HCT116 (cell line): ENCODE measurements at regions not wholly inside any gene's neighbourhood (a gene's known extent, or its start where the extent isn't known, plus 50 kb on each side); places are given as distances from the start of the nearest gene placed in this dataset.

ENCODE experiments used
- ATAC-seq: fragments of 200-7000 bp; cut with Tn5 transposase; 2 replicates; pipeline ENCODE4 v1.9.1; 2020; ENCODE audit warnings: mild to moderate bottlenecking, moderate library complexity
- BruUV-seq: library from RNA; stranded (reverse); fragments of 400-500 nt; replicated peaks from 2 replicates; lab custom pipeline; 2021; lab: Mats Ljungman, UMichigan
- CTCF ChIA-PET: fragments of 300-600 bp; sonication (Branson Sonifier 250); formaldehyde crosslinking; loops from one replicate; lab custom pipeline; 2021; ENCODE audit warnings: antibody characterized with exemption; lab: Charles Lee
- POLR2A ChIA-PET: fragments of 300-600, 350-600 bp; sonication (Branson Sonifier 250); formaldehyde crosslinking; loops from one replicate; lab custom pipeline; 2021; ENCODE audit warnings: antibody characterized with exemption; lab: Charles Lee
- RAD21 ChIA-PET, 2 experiments: fragments of 300-600 bp; sonication (Branson Sonifier 250); formaldehyde crosslinking; loops; one replicate each; lab custom pipeline; 2023; ENCODE audit warnings: low total read pairs in 2 of 2; ENCODE audit not compliant: uncharacterized antibody in 2 of 2, unreplicated experiment in 2 of 2, low non-redundant PET in 1 of 2; lab: Charles Lee
- DNase-seq: peaks from one replicate; pipeline ENCODE4 v3.0.0-alpha.2; 2010; ENCODE audit warnings: low read depth, low spot score
- H2AFZ ChIP-seq: fragments of 200-600 bp; shearing (Covaris generic), sonication (generic); 2 replicates; pipeline ENCODE4 v1.6.1; 2017; ENCODE audit warnings: low read depth, mixed run types, mixed read lengths, antibody characterized with exemption, low read length; ENCODE audit not compliant: poor library complexity, severe bottlenecking
- H3K27ac ChIP-seq: 2 replicates; pipeline ENCODE4 v1.5.1; 2012; ENCODE audit warnings: low read depth, low read length
- H3K27me3 ChIP-seq: fragments of 200-600 bp; sonication (generic); 2 replicates; pipeline ENCODE4 v1.6.1; 2016; ENCODE audit warnings: mixed run types, low read length, mixed read lengths; ENCODE audit not compliant: insufficient read depth
- H3K36me3 ChIP-seq, 2 experiments: fragments of 200-500 bp in 1 of 2; fragments of 200-600 bp in 1 of 2; sonication (Bioruptor generic) in 1 of 2; sonication (generic) in 1 of 2; 2 replicates each; pipeline versions ENCODE4 v1.5.1 to v1.6.1; 2014 to 2016; ENCODE audit warnings: low read length in 2 of 2, inconsistent platforms in 1 of 2, mixed read lengths in 1 of 2, mixed run types in 1 of 2; ENCODE audit not compliant: insufficient read depth in 2 of 2, control insufficient read depth in 1 of 2
- H3K4me1 ChIP-seq, 2 experiments: fragments of 200-600 bp in 1 of 2; sonication (generic) in 1 of 2; 2 replicates each; pipeline versions ENCODE4 v1.5.1 to v1.6.1; 2012 to 2017; ENCODE audit warnings: low read length in 2 of 2, inconsistent platforms in 1 of 2, mild to moderate bottlenecking in 1 of 2, mixed read lengths in 1 of 2, mixed run types in 1 of 2, moderate library complexity in 1 of 2; ENCODE audit not compliant: insufficient read depth in 2 of 2, control insufficient read depth in 1 of 2
- H3K4me2 ChIP-seq: fragments of 200-600 bp; sonication (generic); 2 replicates; pipeline ENCODE4 v1.6.1; 2017; ENCODE audit warnings: mixed run types, low read length, mixed read lengths
- H3K4me3 ChIP-seq, 2 experiments: fragments of 200-600 bp in 1 of 2; sonication (generic) in 1 of 2; replicated peaks in 1 of 2; 2 replicates each; pipeline ENCODE4 v1.5.1; 2011 to 2016; ENCODE audit warnings: low read length in 2 of 2, control low read depth in 1 of 2, low read depth in 1 of 2, mild to moderate bottlenecking in 1 of 2, mixed read lengths in 1 of 2, mixed run types in 1 of 2
- H3K79me2 ChIP-seq: fragments of 200-600 bp; sonication (generic); 2 replicates; pipeline ENCODE4 v1.6.1; 2017; ENCODE audit warnings: mild to moderate bottlenecking, mixed run types, low read length, moderate library complexity, mixed read lengths; ENCODE audit not compliant: insufficient read depth
- H3K9ac ChIP-seq: fragments of 200-600 bp; sonication (generic); 2 replicates; pipeline ENCODE4 v1.6.1; 2016; ENCODE audit warnings: low read length, mixed read lengths
- H3K9me2 ChIP-seq: fragments of 200-600 bp; sonication (generic), shearing (Covaris generic); 2 replicates; pipeline ENCODE4 v1.6.1; 2017; ENCODE audit warnings: mixed run types, mild to moderate bottlenecking, moderate library complexity; ENCODE audit not compliant: insufficient read depth
- H3K9me3 ChIP-seq, 2 experiments: fragments of 200-500 bp in 1 of 2; fragments of 200-600 bp in 1 of 2; sonication (Bioruptor generic) in 1 of 2; sonication (generic) in 1 of 2; 2 replicates each; pipeline ENCODE4 v1.6.1; 2014 to 2017; ENCODE audit warnings: low read length in 2 of 2, mixed read lengths in 2 of 2, inconsistent platforms in 1 of 2, low read depth in 1 of 2, mild to moderate bottlenecking in 1 of 2, mixed run types in 1 of 2, moderate library complexity in 1 of 2; ENCODE audit not compliant: control insufficient read depth in 1 of 2, insufficient read depth in 1 of 2
- H4K20me1 ChIP-seq: fragments of 200-600 bp; sonication (generic), shearing (Covaris generic); 2 replicates; pipeline ENCODE4 v1.6.1; 2017; ENCODE audit warnings: mixed run types, mild to moderate bottlenecking, moderate library complexity; ENCODE audit not compliant: insufficient read depth
- CBX3 ChIP-seq: IDR thresholded peaks from 2 replicates; pipeline ENCODE4 v1.6.1; 2012; ENCODE audit warnings: low read depth
- CEBPB ChIP-seq: IDR thresholded peaks from 2 replicates; pipeline ENCODE4 v1.6.1; 2012; ENCODE audit warnings: low read depth
- CTCF ChIP-seq, 3 experiments: fragments of 200-600 bp in 1 of 3; sonication (generic) in 1 of 3; IDR thresholded peaks in 2 of 3; conservative IDR thresholded peaks in 1 of 3; 2 replicates each; pipeline ENCODE4 v1.5.1; 2012 to 2017; ENCODE audit warnings: low read depth in 2 of 3, low read length in 2 of 3, antibody characterized with exemption in 1 of 3, borderline replicate concordance in 1 of 3, control low read depth in 1 of 3, mild to moderate bottlenecking in 1 of 3, mixed read lengths in 1 of 3, mixed run types in 1 of 3, moderate library complexity in 1 of 3; ENCODE audit not compliant: insufficient read depth in 1 of 3
- EZH2 ChIP-seq: fragments of 200-600 bp; sonication (generic); IDR thresholded peaks from 2 replicates; pipeline ENCODE4 v1.6.1; 2017; ENCODE audit warnings: antibody characterized with exemption, mixed run types
- EZH2phosphoT487 ChIP-seq: fragments of 200-600 bp; IDR thresholded peaks from 2 replicates; pipeline ENCODE4 v1.6.1; 2018; ENCODE audit warnings: antibody characterized with exemption, borderline replicate concordance
- POLR2A ChIP-seq: IDR thresholded peaks from 2 replicates; pipeline ENCODE4 v1.7.0; 2011; ENCODE audit warnings: borderline replicate concordance; ENCODE audit not compliant: insufficient read depth, insufficient read length; ENCODE audit errors: extremely low read depth
- RAD21 ChIP-seq: IDR thresholded peaks from 2 replicates; pipeline ENCODE4 v1.6.1; 2012; ENCODE audit warnings: low read depth, mild to moderate bottlenecking
- SP1 ChIP-seq: IDR thresholded peaks from 2 replicates; pipeline ENCODE4 v1.6.1; 2012; ENCODE audit warnings: low read depth
- YY1 ChIP-seq: IDR thresholded peaks from 2 replicates; pipeline ENCODE4 v1.6.1; 2011; ENCODE audit warnings: low read length, low read depth, moderate library complexity, mild to moderate bottlenecking; ENCODE audit not compliant: insufficient replicate concordance; ENCODE audit errors: extremely low read depth
- ZBTB33 ChIP-seq: IDR thresholded peaks from 2 replicates; pipeline ENCODE4 v1.6.1; 2011; ENCODE audit warnings: mild to moderate bottlenecking, low read length, moderate library complexity; ENCODE audit not compliant: insufficient replicate concordance; ENCODE audit errors: extremely low read depth
- ZNF274 ChIP-seq: fragments of 200-500 bp; sonication (Bioruptor generic); IDR thresholded peaks from 2 replicates; pipeline ENCODE4 v1.6.1; 2014; ENCODE audit warnings: mild to moderate bottlenecking, low read depth, low read length, inconsistent platforms
- intact Hi-C: fragments of 100-400 bp; cut with micrococcal nuclease; formaldehyde crosslinking; loops from 2 replicates; pipeline ENCODE4 v1.10.0; 2022

- POLR2A ChIA-PET = no interaction called here
These were observed 565.5 kb downstream of the CCDC85A start for GRCh38 chr2:56749152-56749752.

More at GRCh38 chr2:56749152-56749752, 565.5 kb downstream of the CCDC85A start:
- no peak overlapping the region for H3K4me2 ChIP-seq
- no peak overlapping the region for H2AFZ ChIP-seq
- CTCF ChIA-PET = interaction anchor here (0.6 to 3.3 kb wide), 5 partner anchors 8 to 565 kb away, joined by 3 to 22 read pairs (median 7); partner anchors contain the start of gene CCDC85A
- no peak for TF ChIP-seq EZH2phosphoT487
- TF ChIP-seq CEBPB = no peak
- TF ChIP-seq POLR2A = no peak
- TF ChIP-seq SP1 = no peak
- no peak for TF ChIP-seq ZNF274
- TF ChIP-seq CBX3 = no peak
- TF ChIP-seq RAD21 = peak; percentile 65
- TF ChIP-seq CTCF (IDR thresholded peaks at IDR 0.05 in 2 of 3, conservative IDR thresholded peaks at IDR 0.05 in 1 of 3; ENCODE audit: borderline replicate concordance in 1 of 3, insufficient read depth in 1 of 3, low read depth in 2 of 3, low read length in 2 of 3) = peak in 2 of 3 experiments; percentile 48 to 57; a peak in 3 of 6 replicates
- no peak for TF ChIP-seq EZH2
- no peak for TF ChIP-seq YY1
- no peak for TF ChIP-seq ZBTB33
- no peaks in the 10 kb centered on the region for H3K9me2 ChIP-seq
- H3K4me1 ChIP-seq = no peaks in the 10 kb centered on the region
- no peak overlapping the region for H3K9ac ChIP-seq
- no peaks in the 10 kb centered on the region for H3K36me3 ChIP-seq
- RAD21 ChIA-PET = interaction anchor here in 1 of 2 experiments (0.9 kb wide), 1 partner anchor 566 kb away, joined by 3 read pairs; the partner anchor contains the start of gene CCDC85A
- H3K79me2 ChIP-seq = no peaks in the 10 kb centered on the region
- intact Hi-C loops = loop anchor here (5.0 kb wide), 1 partner anchor 567 kb away; the partner anchor contains the start of gene CCDC85A
- H3K4me3 ChIP-seq = no peak overlapping the region
- no peak overlapping the region for H3K27ac ChIP-seq
- BruUV-seq = no TSS peak
- peak; percentile 21 for DNase-seq
- H3K9me3 ChIP-seq = no peaks in the 10 kb centered on the region
- no peaks in the 10 kb centered on the region for H4K20me1 ChIP-seq
- peak; percentile 50; the same call in 1 of the 2 replicates for ATAC-seq
- H3K27me3 ChIP-seq = no peaks in the 10 kb centered on the region
